ENCODE measurements at regions not wholly inside any gene's neighbourhood (a gene's known extent, or its start where the extent isn't known, plus 50 kb on each side); places are given as distances from the start of the nearest gene placed in this dataset.

- Histone ChIP-seq H3K27me3 (replicated peaks; ENCODE audit: control insufficient read depth, insufficient read depth, low read length) (no peaks in the 10 kb centered on the region), H3K4me1 (peaks cover 6% of the 10 kb centered on the region; the same call in 1 of the 2 replicates), H3K9me3 (no peaks in the 10 kb centered on the region), H3K4me3 (ENCODE audit: low read depth, low read length) (peak overlapping the region; percentile 5; the same call in 1 of the 2 replicates), H3K36me3 (ENCODE audit: control insufficient read depth, insufficient read depth, low read length) (peaks cover 2% of the 10 kb centered on the region; the same call in 1 of the 2 replicates)
- no TSS peak for BruUV-seq (replicated peaks)
- Mint-ChIP-seq H3K4me1 (ENCODE audit: low read depth, unreplicated experiment) (peaks cover 8% of the 10 kb centered on the region), H3K9me3 (ENCODE audit: unreplicated experiment) (no peaks in the 10 kb centered on the region), H3K27me3 (ENCODE audit: insufficient read depth, unreplicated experiment) (no peaks in the 10 kb centered on the region), H3K4me3 (ENCODE audit: unreplicated experiment) (peak overlapping the region; percentile 82), H3K36me3 (ENCODE audit: insufficient read depth, unreplicated experiment) (peaks cover 29% of the 10 kb centered on the region), H3K27ac (ENCODE audit: unreplicated experiment) (peak overlapping the region; percentile 77)
- CTCF ChIA-PET: no interaction called here
- DNase-seq: no peak
- POLR2A ChIA-PET: no interaction called here
- no peak for TF ChIP-seq CTCF (IDR thresholded peaks at IDR 0.05; ENCODE audit: insufficient read depth in 1 of 2, low read depth in 1 of 2, low read length in 1 of 2, severe bottlenecking in 1 of 2, unreplicated experiment in 1 of 2)
- intact Hi-C loops (cut with micrococcal nuclease; ENCODE audit: unreplicated experiment): loop anchor here (5.0 kb wide), 1 partner anchor 194 kb away; the partner anchor contains the start of gene RUSF1
These were observed 171.9 kb upstream of the ZNF267 start for GRCh38 chr16:31701734-31702133.

DNA sequence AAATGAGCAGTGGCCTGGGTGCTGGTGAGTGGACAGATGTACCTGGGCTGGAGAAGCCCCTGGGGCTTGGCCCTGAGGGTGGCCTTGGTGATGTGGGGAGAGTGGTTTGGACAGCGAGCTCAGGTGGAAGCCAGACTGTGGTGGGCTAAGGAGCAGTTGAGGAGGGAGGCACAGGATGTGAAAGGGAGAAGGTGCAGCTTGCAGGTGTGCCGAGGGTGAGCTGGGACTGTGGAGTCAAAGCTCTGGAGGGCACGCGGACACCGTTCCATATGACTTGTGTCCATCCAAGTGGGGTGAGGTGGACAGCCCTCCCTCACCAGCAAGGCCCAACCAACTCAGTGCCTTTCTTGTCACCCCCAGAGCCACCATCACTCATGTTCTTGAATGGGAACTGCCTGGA lies 170.8 kb upstream of the ZNF267 start:
- ChIA-PET CTCF (no interaction called here), POLR2A (no interaction called here)
- intact Hi-C loops (cut with micrococcal nuclease; ENCODE audit: unreplicated experiment): loop anchor here (5.0 kb wide), 1 partner anchor 195 kb away; the partner anchor contains the start of gene RUSF1
- H3K4me1 Mint-ChIP-seq (ENCODE audit: low read depth, unreplicated experiment): peaks cover 8% of the 10 kb centered on the region
- DNase-seq: no peak
- no peaks in the 10 kb centered on the region for H3K27me3 Mint-ChIP-seq (ENCODE audit: insufficient read depth, unreplicated experiment)
- no peaks in the 10 kb centered on the region for H3K9me3 Mint-ChIP-seq (ENCODE audit: unreplicated experiment)
- Histone ChIP-seq H3K9me3 (no peaks in the 10 kb centered on the region), H3K4me1 (peaks cover 6% of the 10 kb centered on the region; the same call in 1 of the 2 replicates), H3K36me3 (ENCODE audit: control insufficient read depth, insufficient read depth, low read length) (peaks cover 2% of the 10 kb centered on the region; the same call in 1 of the 2 replicates), H3K4me3 (ENCODE audit: low read depth, low read length) (no peak overlapping the region), H3K27me3 (replicated peaks; ENCODE audit: control insufficient read depth, insufficient read depth, low read length) (no peaks in the 10 kb centered on the region)
- H3K4me3 Mint-ChIP-seq (ENCODE audit: unreplicated experiment): no peak overlapping the region
- BruUV-seq (replicated peaks): no TSS peak
- H3K36me3 Mint-ChIP-seq (ENCODE audit: insufficient read depth, unreplicated experiment): peaks cover 35% of the 10 kb centered on the region
- no peak overlapping the region for H3K27ac Mint-ChIP-seq (ENCODE audit: unreplicated experiment)
- no peak for TF ChIP-seq CTCF (IDR thresholded peaks at IDR 0.05; ENCODE audit: insufficient read depth in 1 of 2, low read depth in 1 of 2, low read length in 1 of 2, severe bottlenecking in 1 of 2, unreplicated experiment in 1 of 2)

GRCh38 chr16:31703526-31704128 lies 170.0 kb upstream of the ZNF267 start:
- BruUV-seq (replicated peaks): no TSS peak
- H3K27me3 ChIP-seq (replicated peaks; ENCODE audit: control insufficient read depth, insufficient read depth, low read length): no peaks in the 10 kb centered on the region
- H3K4me3 ChIP-seq (ENCODE audit: low read depth, low read length): no peak overlapping the region
- H3K4me1 Mint-ChIP-seq (ENCODE audit: low read depth, unreplicated experiment): peaks cover 8% of the 10 kb centered on the region
- DNase-seq: no peak
- intact Hi-C loops (cut with micrococcal nuclease; ENCODE audit: unreplicated experiment): loop anchor here (5.0 kb wide), 1 partner anchor 196 kb away; the partner anchor contains the start of gene RUSF1
- H3K36me3 ChIP-seq (ENCODE audit: control insufficient read depth, insufficient read depth, low read length): peaks cover 3% of the 10 kb centered on the region; the same call in 1 of the 2 replicates
- H3K27ac Mint-ChIP-seq (ENCODE audit: unreplicated experiment): no peak overlapping the region
- ChIA-PET CTCF (no interaction called here), POLR2A (no interaction called here)
- peaks cover 40% of the 10 kb centered on the region for H3K36me3 Mint-ChIP-seq (ENCODE audit: insufficient read depth, unreplicated experiment)
- peaks cover 6% of the 10 kb centered on the region; the same call in 1 of the 2 replicates for H3K4me1 ChIP-seq
- no peak overlapping the region for H3K4me3 Mint-ChIP-seq (ENCODE audit: unreplicated experiment)
- no peaks in the 10 kb centered on the region for H3K9me3 Mint-ChIP-seq (ENCODE audit: unreplicated experiment)
- no peak for TF ChIP-seq CTCF (IDR thresholded peaks at IDR 0.05; ENCODE audit: insufficient read depth in 1 of 2, low read depth in 1 of 2, low read length in 1 of 2, severe bottlenecking in 1 of 2, unreplicated experiment in 1 of 2)
- no peaks in the 10 kb centered on the region for H3K27me3 Mint-ChIP-seq (ENCODE audit: insufficient read depth, unreplicated experiment)
- no peaks in the 10 kb centered on the region for H3K9me3 ChIP-seq
